COLO668 (cell line): ENCODE measurements at regions not wholly inside any gene's neighbourhood (a gene's known extent, or its start where the extent isn't known, plus 50 kb on each side); places are given as distances from the start of the nearest gene placed in this dataset.
"Not testable (repeated sequence)": the region's sequence is repeated elsewhere in the genome, so short reads cannot be mapped to it uniquely, and the experiment has no call there.

Source experiments
- DNase-seq: peaks from one replicate; lab custom pipeline; 2025; ENCODE audit not compliant: unreplicated experiment; lab: John Stamatoyannopoulos, UW

DNA sequence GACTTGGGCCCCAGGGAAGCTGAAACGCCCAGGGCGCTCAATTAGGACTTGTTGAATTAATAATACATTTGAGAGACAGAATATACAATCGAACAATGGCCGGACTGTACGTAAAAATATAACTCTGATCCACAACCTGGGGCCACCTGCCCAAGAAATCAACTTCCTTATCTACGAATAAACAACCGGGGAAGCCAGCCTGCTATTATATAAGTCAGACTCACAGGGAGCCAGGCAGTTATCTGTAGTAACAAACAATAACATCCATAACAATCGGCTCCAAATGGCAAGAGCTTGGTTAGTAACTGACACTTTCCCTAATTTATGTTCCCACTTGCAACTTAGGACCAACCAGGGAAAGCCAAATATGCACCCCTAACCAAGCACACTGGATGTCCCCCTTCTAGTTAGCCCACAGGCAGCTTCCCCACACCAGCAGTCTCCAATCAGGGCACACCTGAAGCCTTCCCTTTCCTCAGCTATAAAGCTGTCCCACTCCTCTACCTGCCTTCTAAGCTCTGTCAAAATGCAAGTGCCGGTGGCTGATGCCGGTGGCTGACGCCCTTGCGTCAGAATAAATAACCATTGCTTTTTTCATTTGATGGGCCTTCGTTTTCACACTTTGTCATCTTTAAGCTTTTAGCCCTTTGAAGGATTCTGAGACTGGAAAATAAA, 135.2 kb downstream of the FAM72B start:
- not testable (repeated sequence) for DNase-seq

GRCh38 chr1:121050097-121050496, 134.0 kb downstream of the FAM72B start:
- DNase-seq, result not testable (repeated sequence)

DNA sequence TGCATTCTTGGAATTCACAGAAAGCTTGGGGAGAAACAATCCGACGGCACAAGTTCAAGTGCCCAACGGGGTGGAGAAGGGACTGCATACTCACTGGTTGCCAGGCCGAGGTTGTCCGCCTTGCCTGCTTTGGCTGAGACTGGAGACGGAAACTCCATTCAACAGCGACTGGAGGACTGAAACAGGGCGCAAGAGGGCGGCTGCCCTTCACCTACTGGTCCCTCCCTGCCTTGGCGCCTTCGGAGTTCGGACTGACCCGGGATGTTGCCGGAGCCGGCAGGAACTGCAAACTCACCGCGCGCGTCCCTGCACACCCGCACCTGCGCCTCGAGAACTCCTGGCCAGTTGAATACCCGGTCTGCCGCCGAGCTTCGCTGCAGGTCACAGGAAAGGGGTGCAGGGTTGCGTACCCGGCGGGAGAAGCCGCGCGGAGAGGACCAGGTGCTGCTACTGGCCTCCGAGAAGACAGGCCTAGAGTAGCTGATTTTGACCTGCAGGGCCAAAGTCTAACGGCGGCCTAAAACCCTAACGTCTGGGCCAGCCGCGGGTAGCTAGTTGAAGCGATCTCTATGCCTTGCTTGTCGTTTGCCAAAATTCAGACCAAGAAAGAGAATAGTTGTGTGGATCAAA, 132.9 kb downstream of the FAM72B start:
- DNase-seq, result not testable (repeated sequence)

DNA sequence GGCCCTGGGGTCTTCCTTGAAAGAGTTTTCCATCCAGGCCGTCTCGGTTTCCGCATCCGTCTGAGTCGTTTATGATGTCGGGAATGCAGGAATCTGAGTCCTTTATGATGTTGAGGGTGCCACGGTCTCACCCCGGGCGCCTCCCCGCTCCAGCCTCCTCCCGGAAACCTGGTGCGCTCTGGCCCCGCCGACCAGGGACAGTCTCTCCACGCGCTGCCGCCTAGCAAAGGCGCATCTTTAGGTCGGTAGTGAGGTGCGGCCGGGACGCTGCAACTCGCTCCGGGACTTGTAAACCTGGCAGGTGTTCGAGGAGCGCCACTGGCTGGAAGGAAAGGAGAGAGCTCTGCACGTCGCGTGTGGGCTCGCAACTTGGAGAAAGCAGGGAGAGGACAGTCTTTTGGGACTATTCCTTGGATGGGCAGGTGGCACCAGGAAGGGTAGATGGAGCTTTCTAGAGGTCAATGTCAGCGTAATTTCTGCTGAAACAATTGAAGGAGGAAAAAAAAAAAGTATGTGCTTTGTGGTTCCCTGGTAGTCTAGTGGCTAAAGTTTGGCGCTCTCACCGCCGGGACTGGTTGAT, 132.0 kb downstream of the FAM72B start:
- DNase-seq, result peak; percentile 19

DNA sequence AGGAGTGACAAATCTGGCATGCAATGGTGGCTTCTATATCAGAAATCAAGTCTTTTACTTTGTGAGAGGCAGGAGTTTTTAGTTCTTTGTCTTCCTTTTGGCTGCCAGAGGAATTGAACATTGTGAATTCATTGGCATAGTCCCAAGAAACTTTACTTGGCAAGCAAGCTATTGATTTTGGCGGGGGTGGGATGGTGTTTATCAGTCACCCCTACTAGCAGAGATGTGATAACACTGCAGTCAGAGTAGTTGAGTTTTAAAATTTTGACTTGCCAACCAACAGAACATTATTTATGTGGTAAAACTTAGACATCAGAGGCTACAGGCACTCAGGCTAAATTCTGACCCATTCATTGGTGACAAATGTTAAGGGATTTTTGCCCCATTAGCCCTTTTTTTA, 129.2 kb downstream of the FAM72B start:
- DNase-seq, result not testable (repeated sequence)

DNA sequence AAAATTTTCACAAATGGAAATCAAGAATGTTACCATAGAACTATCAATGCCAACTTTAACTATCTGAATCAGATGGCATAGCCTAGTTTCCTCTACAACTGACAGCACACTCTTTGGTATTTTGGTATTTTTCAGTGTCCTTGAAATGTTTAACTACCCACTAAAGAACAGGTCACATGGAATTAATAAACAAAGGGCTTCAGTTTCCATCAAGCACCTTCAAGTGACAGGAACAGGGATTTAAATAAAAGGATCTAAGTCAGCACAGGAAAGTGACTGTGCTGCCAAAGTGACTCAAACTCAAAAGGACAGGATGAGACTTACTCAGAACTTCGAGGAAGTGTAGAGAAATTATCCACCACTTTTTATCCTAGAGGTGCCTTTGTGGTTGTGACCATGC, 117.2 kb downstream of the FAM72B start:
- not testable (repeated sequence) for DNase-seq

DNA sequence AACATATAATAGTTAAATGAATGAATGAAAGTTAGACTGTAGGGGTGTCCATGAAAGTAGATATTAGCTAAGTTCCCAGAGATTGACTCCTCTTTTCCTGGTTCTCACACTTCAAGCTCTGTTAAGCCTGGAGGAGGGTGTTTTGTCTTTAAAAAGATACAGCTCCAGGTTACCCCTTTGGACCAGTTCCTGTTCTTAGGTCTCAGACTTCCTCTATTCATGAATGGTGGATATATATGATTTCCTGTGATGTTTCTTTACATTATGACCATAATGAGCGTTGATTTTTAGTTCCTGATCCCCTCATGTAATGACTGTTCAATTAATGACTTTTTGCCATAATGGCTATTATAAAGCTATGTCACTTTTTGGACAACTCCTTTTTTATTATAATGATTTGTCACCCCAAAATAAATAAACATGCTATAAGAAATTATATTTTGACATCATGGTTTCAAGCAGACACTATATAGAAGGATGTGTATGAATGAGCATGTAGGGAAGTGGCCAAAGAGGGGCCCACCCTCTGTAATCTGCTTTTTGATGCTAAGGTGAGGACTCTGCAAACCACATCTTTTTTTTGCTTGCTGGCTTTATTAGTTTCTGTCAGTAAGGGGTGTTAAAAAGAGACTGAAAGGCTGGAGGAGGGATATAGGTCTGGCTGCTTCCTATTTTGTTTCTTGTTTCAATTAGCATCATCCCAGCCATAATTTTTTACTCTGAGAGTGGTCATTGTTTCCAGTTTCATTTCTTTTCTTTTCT, 115.2 kb downstream of the FAM72B start:
- DNase-seq, result not testable (repeated sequence)

- not testable (repeated sequence) for DNase-seq
Measured at GRCh38 chr1:121073852-121074251, 110.3 kb downstream of the FAM72B start.

DNA sequence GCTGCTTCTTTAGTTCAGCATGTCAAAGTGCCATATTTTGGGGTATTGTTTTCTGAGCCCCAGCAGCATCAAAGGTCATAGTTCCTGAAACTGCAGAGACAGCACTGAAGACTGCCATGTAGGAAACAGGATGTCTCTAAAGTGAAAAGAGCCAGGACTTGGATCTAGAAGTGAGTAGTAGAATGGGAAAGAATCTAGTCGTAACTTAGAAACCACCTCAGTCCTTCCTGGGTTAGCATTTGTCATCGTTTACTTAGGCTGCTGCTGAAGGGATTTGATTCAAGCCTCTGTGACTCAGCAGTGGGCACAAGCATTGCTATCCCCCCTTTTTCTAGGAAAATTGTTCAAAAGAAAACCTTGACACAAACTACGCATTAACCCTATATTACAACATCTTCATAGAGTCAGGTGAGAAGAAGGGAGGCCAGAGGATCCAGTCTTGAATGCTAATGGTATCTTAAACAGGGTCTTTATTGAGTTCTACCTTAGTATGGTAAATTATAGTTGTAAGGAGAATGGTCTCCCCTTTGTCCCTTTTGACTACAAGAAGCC, 108.8 kb downstream of the FAM72B start:
- not testable (repeated sequence) for DNase-seq

DNA sequence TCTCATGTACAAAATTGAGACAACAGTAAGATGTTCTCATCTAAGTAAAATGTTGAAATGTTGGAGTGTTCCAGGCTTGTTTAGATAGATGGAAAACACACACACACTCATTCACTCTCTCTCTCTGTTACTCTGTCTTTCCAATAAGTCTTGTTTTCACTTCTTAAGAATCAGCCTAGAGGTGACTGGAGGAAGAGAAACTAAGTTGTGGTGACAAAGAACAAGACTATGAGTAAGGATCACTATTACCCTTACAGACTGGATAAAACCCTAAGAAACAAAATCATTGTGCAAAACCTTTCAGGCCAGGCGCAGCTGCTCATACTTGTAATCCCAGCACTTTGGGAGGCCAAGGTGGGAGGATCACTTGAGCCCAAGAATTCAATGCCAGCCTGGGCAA, 107.5 kb downstream of the FAM72B start:
- not testable (repeated sequence) for DNase-seq

DNA sequence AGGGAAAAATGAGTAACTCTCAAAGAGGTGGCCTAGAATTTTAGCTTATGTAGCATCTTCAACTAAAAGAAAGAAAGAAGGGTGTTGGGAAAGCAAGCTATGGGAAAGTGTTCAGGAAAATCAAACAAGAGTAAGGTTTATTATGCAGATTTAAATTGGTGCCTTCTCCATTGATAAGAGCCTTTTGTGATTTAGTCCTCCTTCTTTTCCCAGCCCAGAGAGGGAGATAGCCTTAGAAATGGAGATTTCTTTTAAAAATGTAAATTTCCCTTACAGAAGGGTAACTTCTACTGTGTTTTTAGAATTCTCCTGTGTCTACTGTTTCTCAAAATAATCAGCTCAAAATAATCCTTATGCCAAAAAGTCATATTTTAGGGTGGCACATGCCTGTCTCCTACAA, 104.5 kb downstream of the FAM72B start:
- not testable (repeated sequence) for DNase-seq

DNA sequence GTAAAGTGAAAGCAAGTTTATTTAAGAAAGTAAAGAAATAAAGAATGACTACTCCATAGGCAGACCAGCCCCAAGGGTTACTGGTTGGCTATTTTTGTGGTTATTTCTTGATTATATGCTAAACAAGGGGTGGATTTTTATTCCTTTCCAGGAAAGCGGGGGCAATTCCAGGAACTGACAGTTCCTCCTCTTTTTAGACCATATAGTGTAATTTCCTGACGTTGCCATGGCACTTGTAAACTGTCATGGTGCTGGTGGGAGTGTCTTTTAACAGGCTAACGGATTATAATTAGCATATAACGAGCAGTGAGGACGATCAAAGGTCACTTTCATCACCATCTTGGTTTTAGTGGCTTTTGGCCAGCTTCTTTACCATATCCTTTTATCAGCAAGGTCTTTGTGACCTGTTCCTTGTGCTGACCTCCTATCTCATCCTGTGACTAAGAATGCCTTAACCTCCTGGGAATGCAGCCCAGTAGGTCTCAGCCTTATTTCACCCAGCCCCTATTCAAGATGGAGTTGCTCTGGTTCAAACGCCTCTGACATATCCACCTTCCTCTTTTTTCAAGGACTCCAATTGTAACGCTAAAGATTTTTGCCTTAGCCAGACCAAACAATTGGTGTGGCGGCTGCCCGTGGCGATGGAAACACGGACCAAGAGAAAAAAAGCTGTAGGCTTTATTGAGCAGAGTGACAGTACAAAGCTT, 103.8 kb downstream of the FAM72B start:
- not testable (repeated sequence) for DNase-seq

DNA sequence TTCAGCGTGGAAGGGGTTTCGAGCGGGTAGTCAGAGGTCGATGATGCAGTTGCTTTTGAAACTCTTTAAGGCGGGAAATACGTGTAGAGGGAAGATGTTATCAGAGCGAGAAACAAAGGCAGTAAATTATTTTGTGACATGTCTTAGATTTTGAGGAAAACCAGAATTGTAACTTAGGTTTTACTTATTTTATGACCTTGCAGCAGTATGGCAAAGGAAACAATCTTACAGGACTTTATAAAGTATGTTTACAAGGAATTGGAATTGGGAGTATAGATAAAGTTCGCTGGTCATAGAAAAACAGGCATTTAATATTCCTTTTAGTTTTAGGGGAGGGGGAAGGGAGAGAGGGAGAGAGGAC, 103.3 kb downstream of the FAM72B start:
- not testable (repeated sequence) for DNase-seq

GRCh38 chr1:121081625-121082199, 102.4 kb downstream of the FAM72B start:
- not testable (repeated sequence) for DNase-seq

GRCh38 chr1:121082995-121083394, 101.1 kb downstream of the FAM72B start:
- not testable (repeated sequence) for DNase-seq

- DNase-seq, result not testable (repeated sequence)
Measured at GRCh38 chr1:121086249-121086648, 97.9 kb downstream of the FAM72B start.

- not testable (repeated sequence) for DNase-seq
Measured at GRCh38 chr1:121087221-121087620, 96.9 kb downstream of the FAM72B start.

- not testable (repeated sequence) for DNase-seq
Measured at GRCh38 chr1:121088568-121088967, 95.6 kb downstream of the FAM72B start.

DNA sequence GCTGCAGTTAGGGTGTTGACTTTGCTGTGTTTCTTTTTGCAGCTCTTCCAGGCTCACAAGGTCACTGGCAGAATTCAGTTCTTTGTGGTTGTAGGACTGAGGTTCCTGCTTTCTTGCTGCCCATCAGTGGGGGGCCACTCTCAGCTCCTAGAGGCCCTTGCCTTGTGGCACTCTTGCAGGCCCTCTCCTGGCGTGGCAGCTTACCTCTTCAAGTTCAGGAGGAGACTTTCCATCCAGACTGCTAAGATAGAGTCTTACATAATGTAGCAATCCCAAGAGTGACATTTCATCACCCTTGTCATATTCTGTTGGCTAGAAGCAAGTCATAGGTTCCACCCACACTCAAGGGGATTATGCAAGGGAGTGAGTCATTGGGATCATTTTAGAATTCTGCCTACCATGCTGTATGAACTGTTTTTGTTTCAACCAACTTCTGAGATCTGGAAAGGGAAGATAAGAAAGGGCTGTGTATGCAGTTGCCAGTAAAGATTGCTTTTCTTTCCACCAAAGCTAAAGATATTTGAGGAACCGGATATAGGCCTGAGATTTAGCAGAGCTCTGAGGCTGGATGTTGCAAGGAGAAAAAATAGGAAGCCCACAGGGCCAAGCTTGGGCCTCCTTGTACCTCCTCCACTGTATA, 91.7 kb downstream of the FAM72B start:
- not testable (repeated sequence) for DNase-seq

GRCh38 chr1:121095014-121095413, 89.1 kb downstream of the FAM72B start:
- not testable (repeated sequence) for DNase-seq
